DMS153 (cell line): ENCODE measurements at regions not wholly inside any gene's neighbourhood (a gene's known extent, or its start where the extent isn't known, plus 50 kb on each side); places are given as distances from the start of the nearest gene placed in this dataset.

Experiments used
- DNase-seq: peaks from one replicate; lab custom pipeline; 2025; lab: John Stamatoyannopoulos, UW

DNA sequence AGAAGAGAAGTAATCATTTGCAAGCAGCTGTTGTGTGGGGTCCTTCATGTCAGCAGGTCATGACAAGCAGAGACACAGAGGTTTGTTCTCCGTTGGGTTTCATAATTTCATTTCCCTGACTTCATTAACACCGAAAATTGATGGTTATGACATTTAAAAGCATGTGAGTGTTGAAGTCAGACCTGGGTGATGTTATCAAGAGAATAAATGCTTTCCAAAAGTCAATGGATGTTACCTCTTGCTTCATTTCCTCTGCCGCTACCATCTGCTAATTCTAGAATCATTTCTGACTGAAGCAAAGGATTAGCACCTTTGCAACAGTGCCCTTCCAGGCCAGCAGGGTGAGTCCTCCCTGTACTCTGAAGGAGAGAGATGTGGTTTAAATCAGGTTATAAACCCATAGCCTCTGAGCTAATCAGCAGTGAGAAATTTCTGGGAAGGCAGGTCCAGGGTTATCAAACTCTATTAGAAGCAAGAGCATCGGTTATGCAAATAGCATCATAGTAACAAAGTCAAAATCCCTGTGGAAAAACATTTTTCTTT is 446.2 kb downstream of the PIK3C3 start:
- no peak for DNase-seq

DNA sequence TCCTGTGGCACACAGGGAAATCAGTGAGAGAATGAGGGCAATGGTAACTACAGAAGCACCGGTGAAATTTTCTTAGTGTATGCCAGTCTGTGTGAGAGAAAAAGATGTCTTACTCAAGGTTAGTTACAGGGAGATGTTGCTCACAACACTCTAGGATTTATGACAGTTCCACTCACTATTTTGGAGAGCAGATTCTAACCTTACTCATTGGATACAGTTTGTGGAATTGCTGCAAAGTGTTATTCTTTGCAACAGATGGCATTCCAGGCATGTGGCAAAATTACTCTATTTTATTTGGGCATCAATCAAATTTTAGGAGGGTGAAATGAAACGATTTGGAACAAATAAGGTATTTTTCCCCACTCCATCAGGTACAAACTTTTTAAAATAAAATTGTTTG is 449.1 kb downstream of the PIK3C3 start:
- no peak for DNase-seq

DNA sequence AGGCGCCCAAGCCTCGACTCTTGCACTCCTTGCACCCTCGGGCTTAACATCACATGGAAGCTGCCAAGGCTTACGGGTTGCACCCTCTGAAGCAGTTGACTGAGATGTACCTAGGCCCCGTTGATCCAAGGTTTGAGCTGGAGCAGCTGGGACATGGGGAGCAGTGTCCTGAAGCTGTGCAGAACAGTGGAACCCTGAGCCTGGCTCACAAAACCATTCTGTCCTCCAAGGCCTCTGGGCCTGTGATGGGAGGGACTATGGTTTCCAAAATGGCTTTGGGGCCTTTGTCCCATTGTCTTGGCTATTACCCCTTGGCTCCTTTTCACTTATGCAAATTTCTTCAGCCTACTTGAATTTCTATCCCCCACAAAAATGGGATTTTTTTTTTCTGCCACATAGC is 454.0 kb downstream of the PIK3C3 start:
- DNase-seq, result no peak

DNA sequence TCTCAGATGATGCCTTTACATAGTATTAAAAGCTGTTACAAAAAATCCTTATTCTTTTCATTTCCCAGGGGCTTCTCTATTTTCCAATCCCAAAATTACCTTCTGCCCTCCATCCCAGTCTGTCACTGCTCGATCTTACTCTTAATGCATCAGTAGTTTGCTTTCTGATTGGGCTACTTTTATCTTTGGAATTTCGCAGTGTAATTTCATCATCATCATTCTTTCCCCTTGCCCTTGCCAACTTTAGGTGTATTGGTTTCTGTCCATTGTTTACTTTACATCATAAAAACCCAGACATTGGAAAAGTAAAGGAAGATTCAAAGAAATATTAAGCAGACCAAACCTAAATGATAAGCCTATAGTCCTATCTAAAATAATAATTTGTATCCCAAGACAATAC is 457.2 kb downstream of the PIK3C3 start:
- no peak for DNase-seq

DNA sequence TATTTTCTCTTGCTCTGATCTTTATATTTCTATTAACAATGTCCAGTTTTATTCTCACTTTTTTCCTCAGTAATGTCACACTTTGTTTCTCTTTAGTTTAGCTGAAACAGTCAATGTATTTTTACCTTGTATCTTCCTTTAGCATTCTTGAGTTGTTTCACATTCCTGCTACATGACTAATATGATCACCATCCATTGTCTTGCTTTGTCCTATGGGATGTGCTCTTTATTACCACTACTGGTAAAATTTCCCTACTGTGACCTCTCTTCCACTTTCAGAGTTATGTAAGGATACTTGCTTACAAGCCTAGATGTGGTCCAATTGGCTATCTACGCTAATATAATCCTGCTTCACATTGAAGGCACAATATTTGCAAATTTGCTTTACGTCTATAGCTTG is 457.9 kb downstream of the PIK3C3 start:
- DNase-seq, result no peak

DNA sequence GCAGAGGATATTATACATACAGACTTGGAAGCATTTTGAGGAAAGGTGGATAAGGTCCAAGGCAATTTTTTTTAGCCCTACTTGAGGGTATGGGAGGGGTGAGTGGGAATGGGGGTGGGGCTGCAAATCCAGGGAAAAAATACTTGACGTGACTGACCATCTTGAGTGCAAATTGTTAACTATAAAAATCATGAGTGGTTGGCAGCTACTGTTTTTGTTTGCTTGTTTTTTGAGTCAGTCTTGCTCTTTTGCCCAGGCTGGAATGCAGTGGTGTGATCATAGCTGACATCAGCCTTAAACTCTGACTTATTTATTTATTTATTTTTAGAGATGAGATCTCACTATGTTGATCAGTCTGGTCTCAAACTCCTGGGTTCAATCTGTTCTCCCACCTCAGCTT is 458.8 kb downstream of the PIK3C3 start:
- no peak for DNase-seq

DNA sequence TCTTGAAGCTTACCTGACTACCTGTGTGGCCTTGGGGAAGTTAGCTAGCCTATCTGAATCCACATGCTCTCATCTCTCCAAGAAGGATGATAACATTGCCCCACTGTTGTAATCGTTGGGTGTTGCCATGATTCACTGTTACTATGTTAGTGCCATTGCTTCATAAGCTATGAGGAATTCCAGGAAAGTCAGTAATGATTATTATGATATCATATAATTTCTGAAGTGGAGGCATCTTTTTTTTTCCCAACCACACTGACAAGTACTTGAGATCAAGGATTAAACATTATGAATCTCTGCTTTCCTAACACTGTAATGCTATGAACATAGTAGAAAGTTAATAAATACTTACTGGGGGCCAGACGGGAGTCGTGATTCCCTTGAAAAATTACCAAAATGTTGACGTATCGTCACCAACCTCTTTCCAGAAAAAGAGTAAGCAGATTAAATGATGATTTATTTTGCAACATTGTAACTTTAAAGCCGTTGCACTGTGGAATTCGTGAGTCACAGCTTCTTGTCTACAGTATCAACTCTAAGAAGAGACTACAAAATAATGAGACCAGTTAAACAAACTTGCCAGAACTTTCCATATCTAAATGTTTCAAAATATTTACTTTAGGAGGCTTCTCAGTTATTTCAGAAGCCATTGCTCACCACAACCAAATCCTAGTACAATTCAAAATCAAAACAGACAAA is 459.9 kb downstream of the PIK3C3 start:
- DNase-seq, result no peak

DNA sequence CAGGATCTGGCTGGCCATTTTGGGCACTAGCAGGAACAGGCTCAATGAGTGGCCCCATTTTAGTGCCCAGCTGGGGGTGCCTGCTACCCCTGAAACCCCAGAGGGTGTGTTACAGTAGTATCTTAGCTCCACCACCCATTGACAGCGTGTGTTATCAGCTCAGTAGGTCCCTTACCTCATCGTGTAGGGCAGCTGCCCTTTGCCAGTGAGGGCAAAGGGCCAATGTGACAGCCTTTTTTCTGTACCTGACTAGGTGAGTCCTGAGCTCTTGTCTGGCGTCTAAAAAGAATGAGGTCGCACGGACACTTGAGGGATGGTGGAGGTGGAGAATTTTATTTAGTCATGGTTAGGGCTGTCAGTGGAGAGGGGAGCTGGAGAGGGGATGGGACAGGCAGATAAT is 462.2 kb downstream of the PIK3C3 start:
- DNase-seq, result no peak

DNA sequence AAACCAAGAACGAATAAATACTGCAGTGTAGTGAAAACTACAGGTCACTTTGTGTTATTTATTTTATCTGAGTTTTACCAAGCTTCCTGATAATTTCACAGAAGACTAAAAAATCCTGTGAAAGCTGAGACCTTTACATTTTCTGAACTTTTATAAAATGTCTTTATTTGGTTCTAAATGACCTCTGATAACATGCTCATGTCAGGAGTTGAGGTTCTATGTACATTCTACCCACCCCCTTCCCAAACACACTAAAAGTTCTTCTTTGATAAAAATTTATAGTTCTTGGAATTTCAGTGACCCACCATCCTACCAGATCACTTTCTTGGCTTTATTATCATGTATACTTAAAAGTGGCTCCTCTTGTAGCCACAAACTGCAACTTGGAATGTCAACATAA is 463.1 kb downstream of the PIK3C3 start:
- DNase-seq, result no peak

DNA sequence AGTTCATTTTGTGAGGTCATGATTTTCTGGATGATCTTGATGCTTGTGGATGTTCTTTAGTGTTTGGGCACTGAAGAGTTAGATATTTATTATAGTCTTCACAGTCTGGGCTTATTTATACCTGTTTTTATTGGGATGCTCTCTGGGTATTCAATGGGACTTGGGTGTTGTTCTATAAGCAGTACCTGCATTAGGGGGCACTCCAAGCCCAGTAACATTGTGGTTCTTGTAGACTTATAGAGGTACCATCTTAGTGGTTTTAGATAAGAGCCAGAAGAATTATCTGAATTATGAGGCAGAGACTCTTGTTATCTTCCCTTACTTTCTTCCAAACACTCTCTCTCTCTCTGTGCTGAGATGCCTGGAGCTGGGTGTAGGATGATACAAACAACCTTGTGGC is 470.0 kb downstream of the PIK3C3 start:
- DNase-seq, result no peak

DNA sequence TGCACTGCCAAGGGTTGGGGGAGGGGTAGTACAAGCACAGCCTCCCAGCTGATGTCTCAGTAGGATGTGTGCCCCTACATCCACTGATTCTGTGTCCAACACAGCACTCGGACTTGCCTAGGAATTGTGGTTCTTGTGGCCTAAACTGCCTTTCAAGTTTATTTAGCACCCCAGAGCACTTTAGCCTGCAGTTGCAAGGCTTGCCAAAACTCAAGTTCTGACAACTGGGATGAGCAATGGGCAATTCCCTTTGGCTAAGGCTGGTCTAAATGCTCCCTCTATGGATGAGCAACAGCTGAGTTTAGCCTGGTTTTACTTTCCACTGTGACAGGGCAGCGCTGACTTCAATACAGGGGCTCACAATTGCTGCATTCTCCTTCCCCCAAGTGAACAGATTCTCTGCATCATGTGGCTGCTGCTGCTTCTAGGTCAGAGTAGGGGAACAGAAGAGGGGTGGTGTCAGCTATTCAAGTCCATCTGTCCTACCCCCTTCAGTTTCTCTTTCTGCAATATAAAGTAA is 471.5 kb downstream of the PIK3C3 start:
- DNase-seq, result no peak

DNA sequence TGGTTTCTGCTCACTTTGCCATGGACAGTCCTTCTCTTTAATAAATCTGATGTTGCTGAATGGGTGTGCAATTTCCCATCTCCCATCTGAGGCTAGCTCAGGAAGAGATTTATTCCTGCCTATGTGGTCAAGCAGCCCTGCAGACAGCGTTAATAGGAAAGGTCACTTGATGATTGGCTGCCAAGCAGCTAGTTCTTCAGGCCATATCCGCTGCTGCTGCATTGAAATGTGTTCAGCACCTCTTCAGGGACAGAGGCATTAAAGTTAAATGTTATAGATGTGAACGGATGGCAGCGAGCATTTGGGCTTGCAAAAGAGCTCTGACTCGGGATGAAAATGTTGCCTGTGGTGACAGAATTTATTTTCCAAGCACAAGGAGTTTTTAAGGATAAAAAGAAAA is 474.2 kb downstream of the PIK3C3 start:
- DNase-seq, result no peak

DNA sequence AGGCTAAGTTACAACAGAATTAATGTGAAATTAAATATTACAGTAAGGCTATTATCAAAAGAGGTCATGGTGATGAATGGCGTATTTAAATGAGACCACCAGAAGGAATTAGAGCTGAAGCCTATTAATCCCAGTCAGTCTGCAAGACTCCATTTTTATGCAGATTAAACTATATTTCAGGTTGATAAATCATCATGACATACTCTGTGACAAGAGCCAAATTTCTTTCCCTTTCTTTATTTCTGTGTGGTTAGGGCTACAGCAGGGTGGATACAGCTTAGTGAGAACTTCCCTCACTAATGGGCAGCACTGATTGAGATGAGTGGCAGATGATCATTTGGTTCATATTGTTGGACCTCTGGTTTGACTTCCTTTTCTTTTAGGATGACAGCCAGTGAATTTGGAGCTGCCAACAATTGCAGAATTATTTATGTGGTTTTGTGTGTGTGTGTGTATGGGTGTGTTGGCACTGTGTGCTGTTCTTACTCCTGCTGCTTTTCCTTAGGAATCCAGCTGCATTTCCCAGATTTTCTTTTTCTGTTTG is 481.3 kb downstream of the PIK3C3 start:
- DNase-seq, result no peak

DNA sequence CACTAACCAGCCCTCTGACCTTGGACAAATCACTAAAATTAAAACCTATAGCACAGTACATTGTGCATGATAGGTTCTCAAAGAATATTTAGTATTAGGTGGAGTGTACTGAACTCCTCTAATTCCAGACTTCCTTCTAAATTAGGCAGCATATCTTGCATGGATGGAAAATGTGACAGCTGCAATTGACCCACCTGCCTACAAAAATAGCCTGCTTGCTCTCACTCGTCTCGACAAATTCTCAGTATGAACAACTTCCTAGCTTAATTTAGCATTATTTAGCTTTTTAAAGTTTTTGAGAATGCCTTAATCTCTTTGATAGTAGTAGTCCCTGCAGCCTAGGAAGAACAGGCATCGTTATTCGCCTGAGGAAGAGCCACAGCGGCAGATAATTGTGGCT is 482.0 kb downstream of the PIK3C3 start:
- DNase-seq, result no peak

DNA sequence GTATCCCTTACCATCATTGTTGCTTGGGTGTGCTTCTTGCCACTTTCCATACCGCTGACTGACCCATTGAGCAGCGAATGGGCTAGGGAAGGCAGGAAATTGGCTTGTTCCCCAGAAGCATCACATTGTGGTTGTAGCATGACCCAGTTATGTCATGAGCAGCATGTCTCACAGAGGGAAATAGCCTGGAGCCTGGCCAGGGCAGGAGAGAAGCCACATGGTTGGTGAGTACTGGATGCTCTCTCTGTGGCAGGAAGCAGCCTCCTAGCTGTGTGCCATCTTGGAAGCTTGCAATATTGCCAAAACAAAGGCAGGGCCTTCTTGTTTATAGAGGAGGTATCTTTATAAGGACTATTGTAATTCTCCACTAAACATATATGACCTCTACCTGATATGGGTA is 482.6 kb downstream of the PIK3C3 start:
- DNase-seq, result no peak

DNA sequence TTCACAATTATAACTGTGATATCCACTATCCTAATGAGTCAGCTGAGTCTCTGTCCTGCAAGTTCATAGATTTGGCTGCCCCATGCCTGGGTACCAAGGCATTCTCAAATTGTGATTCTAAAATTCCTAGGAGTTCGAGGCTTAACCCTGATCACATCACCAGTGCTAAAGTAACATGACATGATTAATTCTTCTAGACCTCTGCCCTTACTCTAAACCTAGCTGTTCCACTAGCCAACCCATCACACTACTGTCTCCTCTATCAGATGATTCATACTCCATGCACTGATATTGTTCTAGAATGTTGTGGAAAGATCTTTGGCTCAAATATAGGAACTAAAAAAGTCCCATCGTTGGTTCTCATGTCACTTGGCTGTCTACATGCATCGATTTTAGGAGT is 487.6 kb downstream of the PIK3C3 start:
- no peak for DNase-seq

DNA sequence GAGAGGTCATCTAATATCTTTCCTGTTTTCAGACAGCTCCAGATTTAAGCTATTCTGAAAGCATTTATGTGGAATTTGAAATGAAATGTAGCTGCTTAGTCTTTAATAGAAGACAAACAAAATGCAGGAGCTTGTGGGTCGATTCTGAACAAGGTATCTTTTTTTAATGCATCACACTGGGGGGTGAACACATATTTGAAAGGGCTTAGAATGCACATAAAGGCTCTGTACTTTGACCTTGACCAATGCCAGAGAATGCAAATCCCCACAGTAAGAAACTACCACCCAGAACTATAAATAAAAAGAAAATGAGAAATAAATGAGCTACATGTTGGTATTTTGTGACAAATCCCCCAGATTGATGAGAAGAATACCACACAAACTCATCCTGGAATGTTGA is 489.3 kb downstream of the PIK3C3 start:
- no peak for DNase-seq

DNA sequence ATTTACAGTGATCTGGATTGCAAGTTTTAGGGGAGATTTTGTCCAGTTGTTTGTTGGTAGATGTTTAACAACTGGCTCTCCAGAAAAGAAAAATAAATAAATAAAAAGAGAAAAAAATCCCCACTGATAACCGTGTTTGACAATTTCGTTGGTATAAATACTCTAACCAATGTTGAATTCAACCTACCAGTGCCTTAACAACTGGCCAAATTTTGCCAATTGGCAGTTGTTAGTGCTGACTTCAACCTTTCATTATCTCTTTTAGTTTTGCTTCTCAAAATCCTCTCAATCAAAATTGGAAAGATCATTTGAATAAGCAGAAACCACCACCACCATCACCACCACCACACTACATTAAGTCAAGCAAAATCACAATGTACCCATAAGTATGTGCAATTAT is 490.3 kb downstream of the PIK3C3 start:
- no peak for DNase-seq

DNA sequence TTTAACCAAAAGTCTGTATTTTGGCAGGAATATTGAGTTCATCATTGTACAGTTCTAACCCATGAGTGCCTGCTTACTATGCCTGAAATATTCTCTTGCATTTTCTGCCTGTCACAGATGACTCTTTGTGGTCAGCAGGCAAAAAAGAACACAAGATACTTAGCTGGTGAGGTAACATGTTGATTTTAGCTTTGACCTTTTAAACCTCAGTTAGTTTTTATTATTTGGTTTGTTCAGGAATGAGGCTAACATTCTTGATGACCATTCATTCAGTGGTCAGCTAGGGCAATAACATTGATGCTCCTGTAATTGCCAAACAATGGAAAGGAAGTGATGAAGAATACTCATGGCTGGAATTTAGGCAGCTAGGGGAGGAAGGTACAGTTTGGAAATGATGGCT is 491.2 kb downstream of the PIK3C3 start:
- DNase-seq, result no peak

DNA sequence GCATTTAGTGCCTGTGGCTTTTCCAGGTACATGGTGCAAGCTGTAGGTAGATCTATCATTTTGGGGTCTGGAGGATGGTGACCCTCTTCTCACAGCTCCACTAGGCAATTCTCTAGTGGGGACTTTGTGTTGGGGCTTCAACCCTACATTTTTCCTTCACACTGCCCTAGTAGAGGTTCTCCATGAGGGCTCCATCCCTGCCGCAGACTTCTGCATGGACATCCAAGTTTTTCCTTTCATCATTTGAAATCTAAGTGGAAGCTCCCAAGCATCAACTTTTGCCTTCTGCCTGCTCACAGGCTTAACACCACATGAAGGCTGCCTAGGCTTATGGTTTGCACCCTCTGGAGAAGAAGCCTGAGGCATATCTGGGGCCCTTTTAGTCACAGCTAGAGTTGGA is 492.7 kb downstream of the PIK3C3 start:
- no peak for DNase-seq

DNA sequence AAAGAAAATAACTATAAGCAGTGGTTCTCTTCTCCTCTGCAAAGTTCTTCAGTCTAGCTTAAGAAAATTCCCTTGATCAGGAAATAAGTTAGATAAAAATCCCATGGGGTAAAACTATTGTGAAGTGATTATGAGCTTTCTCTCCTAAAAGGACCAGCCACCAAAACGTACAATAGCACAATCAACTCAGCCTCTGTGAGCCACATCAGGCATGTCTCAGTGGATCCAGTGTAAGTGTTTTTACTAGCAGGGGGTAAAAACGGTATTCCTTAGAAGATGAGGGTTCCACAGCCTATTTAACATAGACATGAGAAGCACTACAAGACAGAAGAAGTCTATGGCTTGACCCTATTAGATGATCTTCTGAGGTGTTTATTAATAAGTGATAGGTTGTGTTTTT is 503.2 kb downstream of the PIK3C3 start:
- no peak for DNase-seq

DNA sequence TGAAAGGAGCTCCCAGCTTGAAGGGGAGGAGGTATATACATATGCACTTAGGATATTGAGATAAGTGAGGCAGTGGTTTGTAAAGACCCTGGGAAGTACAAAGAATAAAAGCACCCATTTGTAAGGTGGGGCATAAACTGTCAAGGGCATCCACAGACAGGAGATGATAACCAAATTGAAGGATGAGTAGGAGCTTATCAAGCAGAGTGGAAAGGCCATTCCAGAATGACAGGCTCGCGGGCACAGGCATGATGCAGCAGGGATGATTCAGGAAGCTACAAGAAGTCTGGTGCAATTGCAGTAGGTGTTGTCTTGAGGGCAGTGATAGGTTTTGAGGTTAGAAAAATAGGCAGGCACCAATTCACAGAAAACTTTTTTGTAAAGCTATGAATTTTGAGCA is 504.8 kb downstream of the PIK3C3 start:
- DNase-seq, result no peak

DNA sequence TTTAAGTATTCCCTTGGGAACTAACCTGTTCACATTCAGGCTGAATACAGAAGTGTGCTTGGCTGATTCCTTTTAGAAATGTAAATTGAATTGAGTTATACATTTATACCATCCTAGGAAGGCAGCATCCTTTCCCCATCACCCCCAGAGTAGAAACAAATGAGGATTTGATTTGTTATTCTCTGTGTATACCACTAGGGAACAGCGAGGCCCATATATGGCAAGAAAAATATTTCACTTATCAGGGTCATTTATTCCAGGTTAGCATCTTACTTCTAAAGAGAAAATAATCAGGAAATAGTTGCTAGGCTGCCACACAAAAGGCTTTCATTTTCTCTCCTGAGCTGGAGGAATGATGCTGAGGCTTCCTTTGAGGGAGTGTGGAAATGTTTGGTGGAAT is 516.9 kb downstream of the PIK3C3 start:
- no peak for DNase-seq

DNA sequence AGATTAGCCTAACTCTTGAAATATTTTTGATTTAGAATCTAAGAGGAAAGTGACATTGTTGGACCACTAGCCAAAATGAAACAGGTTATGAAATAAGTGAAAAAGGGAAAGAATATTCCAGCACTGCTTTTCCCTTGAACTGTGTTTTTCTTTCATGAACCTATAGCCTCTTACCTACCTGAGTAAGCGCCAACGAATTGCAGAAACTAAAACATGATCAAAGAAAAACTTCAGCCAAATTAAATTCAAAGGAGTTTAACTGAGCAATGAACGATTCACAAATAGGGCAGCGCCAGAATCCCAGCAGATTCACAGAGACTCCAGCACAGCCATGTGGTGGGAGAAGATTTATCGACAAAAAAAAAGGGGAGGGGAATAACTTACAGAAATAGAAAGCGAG is 518.6 kb downstream of the PIK3C3 start:
- no peak for DNase-seq
